ENCODE measurements at regions not wholly inside any gene's neighbourhood (a gene's known extent, or its start where the extent isn't known, plus 50 kb on each side); places are given as distances from the start of the nearest gene placed in this dataset.

GRCh38 chr11:87810486-87810885, 364.8 kb downstream of the RAB38 start:
- H3K18ac ChIP-seq (ENCODE audit: insufficient read length, low read depth, low read length) = no peak overlapping the region
- H3K4ac ChIP-seq (ENCODE audit: low read depth, low read length) = no peak overlapping the region
- H3K9ac ChIP-seq (ENCODE audit: extremely low read depth, insufficient read length, low read length) = no peak overlapping the region
- no peaks in the 10 kb centered on the region for H3K23me2 ChIP-seq (ENCODE audit: insufficient read length, low read depth, low read length, poor library complexity, severe bottlenecking)
- no peak overlapping the region for H2BK12ac ChIP-seq (ENCODE audit: insufficient read length, low read depth, low read length)
- H2BK120ac ChIP-seq (ENCODE audit: low read depth, low read length, poor library complexity, severe bottlenecking) = no peak overlapping the region
- no peak overlapping the region for H2AK5ac ChIP-seq (ENCODE audit: insufficient read length, low read length)
- no peaks in the 10 kb centered on the region for H3K9me3 ChIP-seq (ENCODE audit: control insufficient read depth, low read depth, low read length)
- H3K27me3 ChIP-seq (ENCODE audit: insufficient read depth, low read length) = no peaks in the 10 kb centered on the region
- Mint-ChIP-seq H3K36me3 (ENCODE audit: insufficient read depth in 1 of 3, low read depth in 3 of 3) (no peaks in the 10 kb centered on the region), H3K9me3 (no peaks in the 10 kb centered on the region), H3K27me3 (ENCODE audit: low read depth) (no peaks in the 10 kb centered on the region), H3K4me3 (no peak overlapping the region), H3K4me1 (no peaks in the 10 kb centered on the region), H3K27ac (no peak overlapping the region)
- H3T11ph ChIP-seq (ENCODE audit: low read length) = no peak overlapping the region
- H4K5ac ChIP-seq (ENCODE audit: insufficient read length, low read depth, low read length) = no peak overlapping the region
- no peak overlapping the region for H2AFZ ChIP-seq (ENCODE audit: low read length)
- H3K4me1 ChIP-seq (ENCODE audit: insufficient read depth, low read length) = no peaks in the 10 kb centered on the region
- H3K56ac ChIP-seq (ENCODE audit: insufficient read length, low read depth, low read length) = no peak overlapping the region
- no peaks in the 10 kb centered on the region for H3K79me2 ChIP-seq (ENCODE audit: insufficient read depth, low read length)
- no peak overlapping the region for H4K8ac ChIP-seq (replicated peaks; ENCODE audit: insufficient read length, low read depth, low read length)
- DNase-seq = no peak
- no peak overlapping the region for H2BK20ac ChIP-seq (ENCODE audit: low read depth, low read length, poor library complexity, severe bottlenecking)
- H3K14ac ChIP-seq (ENCODE audit: insufficient read depth, low read length) = no peak overlapping the region
- H2BK15ac ChIP-seq (ENCODE audit: low read depth, low read length) = no peak overlapping the region
- no peaks in the 10 kb centered on the region for H4K20me1 ChIP-seq (ENCODE audit: control insufficient read depth, insufficient read depth, insufficient read length)
- WGBS (ENCODE audit: extremely low coverage, insufficient read length, low lambda C conversion rate) = no CpG with 5 or more reads among the region's 4 CpGs
- H3K27ac ChIP-seq (ENCODE audit: insufficient read length, low read depth, low read length) = no peak overlapping the region
- no peaks in the 10 kb centered on the region for H3K79me1 ChIP-seq (ENCODE audit: insufficient read depth, low read depth, low read length, poor library complexity, severe bottlenecking)
- H3K23ac ChIP-seq (ENCODE audit: insufficient read length, low read depth, low read length) = no peak overlapping the region
- TF ChIP-seq, protein P1, sequence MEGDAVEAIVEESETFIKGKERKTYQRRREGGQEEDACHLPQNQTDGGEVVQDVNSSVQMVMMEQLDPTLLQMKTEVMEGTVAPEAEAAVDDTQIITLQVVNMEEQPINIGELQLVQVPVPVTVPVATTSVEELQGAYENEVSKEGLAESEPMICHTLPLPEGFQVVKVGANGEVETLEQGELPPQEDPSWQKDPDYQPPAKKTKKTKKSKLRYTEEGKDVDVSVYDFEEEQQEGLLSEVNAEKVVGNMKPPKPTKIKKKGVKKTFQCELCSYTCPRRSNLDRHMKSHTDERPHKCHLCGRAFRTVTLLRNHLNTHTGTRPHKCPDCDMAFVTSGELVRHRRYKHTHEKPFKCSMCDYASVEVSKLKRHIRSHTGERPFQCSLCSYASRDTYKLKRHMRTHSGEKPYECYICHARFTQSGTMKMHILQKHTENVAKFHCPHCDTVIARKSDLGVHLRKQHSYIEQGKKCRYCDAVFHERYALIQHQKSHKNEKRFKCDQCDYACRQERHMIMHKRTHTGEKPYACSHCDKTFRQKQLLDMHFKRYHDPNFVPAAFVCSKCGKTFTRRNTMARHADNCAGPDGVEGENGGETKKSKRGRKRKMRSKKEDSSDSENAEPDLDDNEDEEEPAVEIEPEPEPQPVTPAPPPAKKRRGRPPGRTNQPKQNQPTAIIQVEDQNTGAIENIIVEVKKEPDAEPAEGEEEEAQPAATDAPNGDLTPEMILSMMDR (conservative IDR thresholded peaks at IDR 0.05) = no peak
- no peak overlapping the region for H2BK5ac ChIP-seq (ENCODE audit: insufficient read length, low read length)
- H3K4me2 ChIP-seq (ENCODE audit: insufficient read depth, insufficient read length, low read length) = no peak overlapping the region
- H4K91ac ChIP-seq (ENCODE audit: insufficient read length, low read depth, low read length) = no peak overlapping the region

Measured in H9 (cell line).